Endothelial cell of umbilical vein (primary cell): ENCODE measurements at regions not wholly inside any gene's neighbourhood (a gene's known extent, or its start where the extent isn't known, plus 50 kb on each side); places are given as distances from the start of the nearest gene placed in this dataset.

Experiments
- CTCF ChIP-seq, 2 donors: IDR thresholded peaks; 1 replicate in 1 of 2; 2 replicates in 1 of 2; pipeline ENCODE4 v1.5.1; 2011; ENCODE audit warnings: low read length in 2 of 2, mild to moderate bottlenecking in 2 of 2, moderate library complexity in 2 of 2, control low read depth in 1 of 2, inconsistent platforms in 1 of 2, low read depth in 1 of 2; ENCODE audit not compliant: insufficient read depth in 1 of 2; ENCODE audit errors: extremely low read depth in 1 of 2
- GATA2 ChIP-seq: IDR thresholded peaks from 2 replicates; pipeline ENCODE4 v1.7.0; 2011; ENCODE audit warnings: low read depth, mild to moderate bottlenecking, moderate library complexity, mixed read lengths, low read length; ENCODE audit not compliant: insufficient read length, insufficient read depth
- JUN ChIP-seq: IDR thresholded peaks from 2 replicates; pipeline ENCODE4 v1.6.1; 2011; ENCODE audit warnings: borderline replicate concordance, low read depth; ENCODE audit not compliant: insufficient read length, insufficient read depth
- POLR2A ChIP-seq: IDR thresholded peaks from 2 replicates; pipeline ENCODE4 v1.6.1; 2012; ENCODE audit warnings: low read depth, mild to moderate bottlenecking, control low read depth, low read length
- POLR2AphosphoS5 ChIP-seq: IDR thresholded peaks from 2 replicates; pipeline ENCODE4 v1.6.1; 2012; ENCODE audit warnings: low read depth, mild to moderate bottlenecking, control low read depth, low read length, moderate library complexity; ENCODE audit not compliant: insufficient read depth

- TF ChIP-seq CTCF (IDR thresholded peaks at IDR 0.05; ENCODE audit: extremely low read depth in 1 of 2, insufficient read depth in 1 of 2, low read depth in 1 of 2, low read length in 2 of 2), result no peak
- TF ChIP-seq GATA2, result no peak
- TF ChIP-seq POLR2A, result no peak
- TF ChIP-seq POLR2AphosphoS5, result no peak
- no peak for TF ChIP-seq JUN
Observed at GRCh38 chr22:26821854-26822253, 164.5 kb downstream of the MIAT start.
